A549 (cell line): ENCODE measurements at regions not wholly inside any gene's neighbourhood (a gene's known extent, or its start where the extent isn't known, plus 50 kb on each side); places are given as distances from the start of the nearest gene placed in this dataset.
"Not testable (repeated sequence)": the region's sequence is repeated elsewhere in the genome, so short reads cannot be mapped to it uniquely, and the experiment has no call there.

Experiments used
- ATAC-seq, 2 experiments: fragments of 200-7000 bp in 1 of 2; fragments of >200 bp in 1 of 2; cut with Nextera tagmentation in 1 of 2; cut with Tn5 transposase in 1 of 2; 3 replicates each; pipeline versions ENCODE4 v1.8.0 to v1.9.1; 2018 to 2020; ENCODE audit warnings: mild to moderate bottlenecking in 1 of 2, moderate library complexity in 1 of 2
- CTCF ChIA-PET: fragments of 300-600 bp; sonication (Branson Sonifier 250); formaldehyde crosslinking; extraction: SDS; loops from one replicate; lab custom pipeline; 2021; ENCODE audit warnings: antibody characterized with exemption, inconsistent platforms; lab: Yijun Ruan, JAX
- POLR2A ChIA-PET: fragments of 350-600 bp; formaldehyde crosslinking; extraction: SDS; loops from one replicate; lab custom pipeline; 2021; ENCODE audit warnings: antibody characterized with exemption, inconsistent platforms; lab: Yijun Ruan, JAX
- DNase-seq, 2 experiments: peaks; one replicate each; pipeline versions ENCODE4 v3.0.0 to v3.0.0-alpha.2; 2011 to 2016; ENCODE audit warnings: low read depth in 1 of 2, low spot score in 1 of 2
- FAIRE-seq: peaks from 2 replicates; lab custom pipeline; 2011; peaks lifted over from hg19 to GRCh38; lab: Jason Lieb, UNC
- H3K27ac ChIP-seq, 2 experiments: fragments of >200 bp; sonication (Bioruptor Twin); formaldehyde crosslinking; 3 replicates each; pipeline ENCODE4 v1.5.1; 2016 to 2017
- H3K4me1 ChIP-seq: fragments of >200 bp; sonication (Bioruptor Twin); formaldehyde crosslinking; 3 replicates; pipeline ENCODE4 v1.6.1; 2016
- H3K4me2 ChIP-seq: fragments of >200 bp; sonication (Bioruptor Twin); formaldehyde crosslinking; 3 replicates; pipeline ENCODE4 v1.6.1; 2016
- H3K4me3 ChIP-seq: fragments of >200 bp; sonication (Bioruptor Twin); formaldehyde crosslinking; 3 replicates; pipeline ENCODE4 v1.5.1; 2016
- H3K9me3 ChIP-seq: fragments of >200 bp; sonication (Bioruptor Twin); formaldehyde crosslinking; 3 replicates; pipeline ENCODE4 v1.6.1; 2016
- BHLHE40 ChIP-seq: IDR thresholded peaks from 2 replicates; pipeline ENCODE4 v1.6.1; 2012; ENCODE audit warnings: low read depth, low read length, inconsistent platforms
- CHD2 ChIP-seq: fragments of 150-350 bp; IDR thresholded peaks from 2 replicates; pipeline ENCODE4 v1.6.1; 2014; ENCODE audit warnings: low read length; ENCODE audit not compliant: partially characterized antibody
- EHMT2 ChIP-seq: fragments of 200-600 bp; sonication (generic); IDR thresholded peaks from 2 replicates; pipeline ENCODE4 v1.6.1; 2016; ENCODE audit warnings: antibody characterized with exemption, low read depth, mild to moderate bottlenecking, moderate library complexity
- FOXS1 ChIP-seq: fragments of 250-450 bp; sonication (Bioruptor Pico); IDR thresholded peaks from 2 replicates; pipeline ENCODE4 v1.5.0; 2020; ENCODE audit warnings: mild to moderate bottlenecking, moderate library complexity
- GATA3 ChIP-seq: IDR thresholded peaks from 2 replicates; pipeline ENCODE4 v1.6.1; 2012; ENCODE audit warnings: borderline replicate concordance
- HOXA7 ChIP-seq: fragments of 250-450 bp; sonication (Bioruptor Pico); IDR thresholded peaks from 2 replicates; pipeline ENCODE4 v1.5.0; 2020; ENCODE audit warnings: mild to moderate bottlenecking, moderate library complexity
- HOXB5 ChIP-seq: fragments of 250-450 bp; sonication (Bioruptor Pico); IDR thresholded peaks from 2 replicates; pipeline ENCODE4 v1.5.0; 2020; ENCODE audit warnings: mild to moderate bottlenecking, moderate library complexity
- JUNB ChIP-seq: fragments of >200 bp; sonication (Bioruptor Twin); formaldehyde crosslinking; IDR thresholded peaks from 2 replicates; pipeline ENCODE4 v1.6.1; 2016
- KDM5A ChIP-seq: fragments of 200-600 bp; sonication (generic); IDR thresholded peaks from 2 replicates; pipeline ENCODE4 v1.6.1; 2016; ENCODE audit warnings: antibody characterized with exemption, mild to moderate bottlenecking
- NPAS2 ChIP-seq: fragments of 250-450 bp; sonication (Bioruptor Pico); IDR thresholded peaks from 2 replicates; pipeline ENCODE4 v1.8.0; 2022; ENCODE audit warnings: mild to moderate bottlenecking, moderate library complexity, borderline replicate concordance
- POLR2AphosphoS2 ChIP-seq: conservative IDR thresholded peaks from 2 replicates; pipeline ENCODE4 v1.6.1; 2012; ENCODE audit warnings: low read length, improper control_type of control experiment, inconsistent platforms
- RCOR1 ChIP-seq: fragments of 150-350 bp; IDR thresholded peaks from 2 replicates; pipeline ENCODE4 v1.6.1; 2014; ENCODE audit warnings: antibody characterized with exemption, low read length, low read depth
- TFCP2L1 ChIP-seq: fragments of 250-450 bp; sonication (Bioruptor Pico); IDR thresholded peaks from 2 replicates; pipeline ENCODE4 v1.5.0; 2021; ENCODE audit warnings: mild to moderate bottlenecking
- ZSCAN20 ChIP-seq: fragments of 250-450 bp; sonication (Bioruptor Pico); IDR thresholded peaks from 2 replicates; pipeline ENCODE4 v1.8.0; 2022; ENCODE audit warnings: mild to moderate bottlenecking, moderate library complexity
- WGBS: methylation state at CpG from one replicate; pipeline ENCODE4 v1.1.6; 2017; ENCODE audit errors: missing lambda C conversion rate; 5-methylcytosine and 5-hydroxymethylcytosine counted together
- TF ChIP-seq, protein P1 (sequence below): fragments of >200 bp; sonication (Bioruptor Twin); formaldehyde crosslinking; IDR thresholded peaks from 3 replicates; pipeline ENCODE4 v1.5.1; 2016
- TF ChIP-seq, protein P2 (sequence below): IDR thresholded peaks from 2 replicates; pipeline ENCODE4 v1.6.1; 2012; ENCODE audit warnings: low read depth, borderline replicate concordance
- TF ChIP-seq, protein P3 (sequence below): fragments of >200 bp; sonication (Bioruptor Twin); formaldehyde crosslinking; IDR thresholded peaks from 2 replicates; pipeline ENCODE4 v1.6.1; 2016
- TF ChIP-seq, protein P4 (sequence below): IDR thresholded peaks from 2 replicates; pipeline ENCODE4 v1.6.1; 2012
- TF ChIP-seq, protein P5 (sequence below): fragments of 250-450 bp; sonication (Bioruptor Pico); IDR thresholded peaks from 2 replicates; pipeline ENCODE4 v1.5.0; 2021; ENCODE audit warnings: mild to moderate bottlenecking, moderate library complexity, borderline replicate concordance
- TF ChIP-seq, protein P6 (sequence below): fragments of 150-350 bp; IDR thresholded peaks from 2 replicates; pipeline ENCODE4 v1.6.1; 2014; ENCODE audit warnings: low read depth, mild to moderate bottlenecking, low read length

DNA sequence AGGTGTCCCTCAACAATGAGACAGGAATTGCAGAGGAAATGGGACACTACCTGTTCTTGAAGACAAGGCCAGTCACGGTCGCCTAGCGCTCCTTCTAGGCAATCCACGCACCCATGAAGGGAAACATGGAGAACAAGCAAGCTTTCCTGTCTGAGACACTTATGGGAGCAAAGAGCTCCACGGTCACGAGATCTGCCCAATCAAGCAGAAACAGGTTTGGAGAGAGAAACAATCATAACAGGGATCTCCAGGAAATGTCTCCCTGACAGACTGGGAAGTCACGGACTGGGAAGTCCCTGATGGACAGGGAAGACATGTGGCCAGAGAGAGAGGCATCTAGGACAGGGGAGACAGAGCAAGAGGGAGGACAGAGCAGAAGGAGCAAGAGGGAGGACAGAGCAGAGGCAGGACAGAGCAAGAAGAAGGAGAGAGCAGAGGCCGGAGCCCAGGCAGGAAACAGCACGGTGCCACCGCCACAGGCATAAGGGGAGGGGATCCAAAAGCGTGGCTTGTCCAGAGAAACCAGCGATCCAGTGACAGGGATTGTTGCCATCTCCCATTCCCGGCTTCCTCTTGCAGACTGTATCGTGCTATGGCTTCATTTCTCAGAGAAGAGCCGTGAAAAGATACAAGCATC lies 167.8 kb upstream of the ZNF337 start:
- POLR2A ChIA-PET = no interaction called here
- Histone ChIP-seq H3K4me3 (no peak overlapping the region), H3K4me1 (peaks cover 22% of the 10 kb centered on the region; the same call in 2 of the 3 replicates), H3K9me3 (peaks cover 15% of the 10 kb centered on the region), H3K27ac (no peak overlapping the region), H3K4me2 (no peak overlapping the region)
- TF ChIP-seq CHD2 = no peak
- CTCF ChIA-PET = no interaction called here
- FAIRE-seq (no peak), ATAC-seq (no peak), DNase-seq (no peak)
- 84% methylated on average over 15 of the region's 15 CpGs for WGBS

DNA sequence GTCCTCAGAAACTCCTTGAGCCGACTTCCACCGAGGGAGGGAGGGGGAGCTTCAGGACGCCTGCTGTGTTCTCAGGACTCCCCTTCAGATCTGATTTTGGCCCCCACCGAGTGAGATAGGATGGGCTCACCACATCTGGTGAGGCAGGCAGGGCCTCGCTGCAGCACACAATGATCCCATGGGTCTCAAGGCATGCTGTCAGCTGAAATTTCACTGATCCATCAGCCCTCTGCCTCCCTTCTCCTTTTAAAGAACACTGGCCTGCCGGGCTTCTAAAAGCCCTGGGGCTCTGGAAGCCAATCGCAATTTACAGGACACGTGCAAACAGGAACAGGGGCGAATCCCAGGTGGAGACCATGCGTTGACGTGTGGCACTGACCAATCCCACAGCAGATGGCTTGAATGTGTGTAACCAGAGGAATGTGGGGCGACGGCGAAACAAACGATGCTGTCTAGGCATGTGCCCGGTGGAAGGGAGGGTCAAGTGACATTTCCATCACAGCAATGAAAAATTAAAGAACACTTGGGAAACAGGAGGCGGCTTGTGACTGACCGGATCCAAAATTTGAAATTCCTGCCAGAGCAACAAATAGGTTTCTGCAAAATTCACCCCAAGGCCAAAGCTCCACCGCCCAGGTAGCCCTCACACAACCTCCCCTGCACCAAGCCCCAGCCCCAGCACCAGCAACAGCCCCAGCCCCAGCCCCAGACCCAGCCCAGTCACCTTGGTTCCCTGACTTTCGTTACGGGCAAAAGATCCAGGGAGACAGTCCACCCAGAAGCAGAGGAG lies 167.1 kb upstream of the ZNF337 start:
- 48% methylated on average over 21 of the region's 21 CpGs for WGBS
- CTCF ChIA-PET = no interaction called here
- POLR2A ChIA-PET = no interaction called here
- Histone ChIP-seq H3K4me1 (peaks cover 22% of the 10 kb centered on the region; the same call in 2 of the 3 replicates), H3K9me3 (peaks cover 21% of the 10 kb centered on the region), H3K27ac (peak overlapping the region; percentile 35 to 83; a peak in 4 of 6 replicates), H3K4me2 (peak overlapping the region; percentile 84), H3K4me3 (peak overlapping the region; percentile 45)
- no peak for ATAC-seq
- FAIRE-seq = peak; percentile 72
- no peak for DNase-seq
- TF ChIP-seq TFCP2L1 (CRISPR knock-in tag) = no peak
- TF ChIP-seq, protein P1, sequence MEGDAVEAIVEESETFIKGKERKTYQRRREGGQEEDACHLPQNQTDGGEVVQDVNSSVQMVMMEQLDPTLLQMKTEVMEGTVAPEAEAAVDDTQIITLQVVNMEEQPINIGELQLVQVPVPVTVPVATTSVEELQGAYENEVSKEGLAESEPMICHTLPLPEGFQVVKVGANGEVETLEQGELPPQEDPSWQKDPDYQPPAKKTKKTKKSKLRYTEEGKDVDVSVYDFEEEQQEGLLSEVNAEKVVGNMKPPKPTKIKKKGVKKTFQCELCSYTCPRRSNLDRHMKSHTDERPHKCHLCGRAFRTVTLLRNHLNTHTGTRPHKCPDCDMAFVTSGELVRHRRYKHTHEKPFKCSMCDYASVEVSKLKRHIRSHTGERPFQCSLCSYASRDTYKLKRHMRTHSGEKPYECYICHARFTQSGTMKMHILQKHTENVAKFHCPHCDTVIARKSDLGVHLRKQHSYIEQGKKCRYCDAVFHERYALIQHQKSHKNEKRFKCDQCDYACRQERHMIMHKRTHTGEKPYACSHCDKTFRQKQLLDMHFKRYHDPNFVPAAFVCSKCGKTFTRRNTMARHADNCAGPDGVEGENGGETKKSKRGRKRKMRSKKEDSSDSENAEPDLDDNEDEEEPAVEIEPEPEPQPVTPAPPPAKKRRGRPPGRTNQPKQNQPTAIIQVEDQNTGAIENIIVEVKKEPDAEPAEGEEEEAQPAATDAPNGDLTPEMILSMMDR = no peak
- no peak for TF ChIP-seq HOXB5
- TF ChIP-seq, all 56 proteins: peak for 0

DNA sequence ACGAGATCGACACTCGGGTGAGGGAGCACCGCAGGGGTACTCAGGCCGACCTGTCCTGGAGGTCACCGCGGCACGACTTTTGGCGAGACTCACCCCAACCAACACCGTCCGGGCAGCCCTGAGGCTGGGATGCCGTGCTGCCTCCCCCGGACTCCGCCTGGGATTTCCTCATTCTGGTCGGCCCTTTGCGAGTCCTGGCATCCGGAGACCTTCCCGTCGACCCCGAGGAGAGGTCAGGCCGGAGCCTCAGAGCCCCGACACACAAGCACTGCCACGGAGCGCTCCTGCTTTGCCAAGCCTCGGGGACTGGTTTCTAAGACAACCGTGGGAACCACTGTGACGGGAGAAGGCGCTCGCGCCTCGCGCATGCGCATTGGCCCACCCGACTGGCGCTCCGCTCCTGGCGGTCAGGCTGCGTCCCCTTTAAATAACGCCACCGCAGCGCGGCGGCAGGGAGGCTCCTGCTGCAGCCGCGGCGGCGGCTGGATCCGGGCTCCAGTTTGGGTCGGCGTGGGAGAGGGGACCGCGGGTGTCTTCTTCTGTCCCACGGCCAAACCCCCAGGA lies 166.4 kb upstream of the ZNF337 start:
- CTCF ChIA-PET, FAIRE-seq, POLR2A ChIA-PET: not testable (repeated sequence)
- peak overlapping the region; percentile 35 to 83; a peak in 4 of 6 replicates for H3K27ac ChIP-seq
- H3K4me2 ChIP-seq = peak overlapping the region; percentile 84
- TF ChIP-seq, protein P2, sequence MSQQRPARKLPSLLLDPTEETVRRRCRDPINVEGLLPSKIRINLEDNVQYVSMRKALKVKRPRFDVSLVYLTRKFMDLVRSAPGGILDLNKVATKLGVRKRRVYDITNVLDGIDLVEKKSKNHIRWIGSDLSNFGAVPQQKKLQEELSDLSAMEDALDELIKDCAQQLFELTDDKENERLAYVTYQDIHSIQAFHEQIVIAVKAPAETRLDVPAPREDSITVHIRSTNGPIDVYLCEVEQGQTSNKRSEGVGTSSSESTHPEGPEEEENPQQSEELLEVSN = peak; percentile 50
- H3K4me3 ChIP-seq = peak overlapping the region; percentile 45
- H3K4me1 ChIP-seq = peaks cover 17% of the 10 kb centered on the region; the same call in 2 of the 3 replicates
- H3K9me3 ChIP-seq = peaks cover 28% of the 10 kb centered on the region
- WGBS = under 1% methylated on average over 25 of the region's 53 CpGs
- ATAC-seq (peak; percentile 50 to 54), DNase-seq (peak in 1 of 2 experiments; percentile 91)

DNA sequence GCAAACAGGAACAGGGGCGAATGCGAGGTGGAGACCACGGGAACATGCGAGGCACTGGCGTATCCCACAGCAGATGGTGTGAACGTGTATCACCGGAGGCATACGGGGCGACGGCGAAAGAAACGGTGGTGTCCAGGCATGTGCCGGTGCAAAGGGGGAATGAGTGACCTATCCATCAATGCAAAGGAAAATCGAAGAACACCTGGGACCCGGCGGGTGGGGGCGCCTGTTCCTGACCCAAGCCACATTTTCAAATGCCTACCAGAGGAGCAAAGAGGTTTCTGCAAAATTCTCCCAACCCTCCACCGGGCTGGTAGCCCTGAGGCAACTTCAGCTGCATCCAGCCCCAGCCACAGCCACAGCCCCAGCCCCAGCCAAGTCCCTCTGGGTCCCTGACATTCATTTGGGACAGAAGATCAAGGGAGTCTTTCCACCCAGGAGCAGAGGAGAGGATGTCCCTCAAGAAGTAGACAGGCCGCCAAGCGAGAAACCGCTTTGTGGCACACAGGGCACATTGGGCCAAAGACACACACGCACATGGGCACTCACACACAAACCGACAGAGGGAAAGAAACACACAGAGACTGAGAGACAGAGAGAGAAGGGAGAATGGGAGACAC lies 164.0 kb upstream of the ZNF337 start:
- 74% methylated on average over 23 of the region's 23 CpGs for WGBS
- no peak for DNase-seq
- POLR2A ChIA-PET = no interaction called here
- TF ChIP-seq FOXS1 (CRISPR knock-in tag) (no peak), RCOR1 (no peak), KDM5A (no peak), HOXA7 (CRISPR knock-in tag) (no peak), EHMT2 (no peak), GATA3 (no peak), POLR2AphosphoS2 (no peak), BHLHE40 (no peak), NPAS2 (CRISPR knock-in tag) (no peak), JUNB (no peak), ZSCAN20 (CRISPR knock-in tag) (no peak)
- TF ChIP-seq, protein P3, sequence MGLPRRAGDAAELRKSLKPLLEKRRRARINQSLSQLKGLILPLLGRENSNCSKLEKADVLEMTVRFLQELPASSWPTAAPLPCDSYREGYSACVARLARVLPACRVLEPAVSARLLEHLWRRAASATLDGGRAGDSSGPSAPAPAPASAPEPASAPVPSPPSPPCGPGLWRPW = no peak
- TF ChIP-seq, protein P4, sequence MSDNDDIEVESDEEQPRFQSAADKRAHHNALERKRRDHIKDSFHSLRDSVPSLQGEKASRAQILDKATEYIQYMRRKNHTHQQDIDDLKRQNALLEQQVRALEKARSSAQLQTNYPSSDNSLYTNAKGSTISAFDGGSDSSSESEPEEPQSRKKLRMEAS = no peak
- TF ChIP-seq, protein P5, sequence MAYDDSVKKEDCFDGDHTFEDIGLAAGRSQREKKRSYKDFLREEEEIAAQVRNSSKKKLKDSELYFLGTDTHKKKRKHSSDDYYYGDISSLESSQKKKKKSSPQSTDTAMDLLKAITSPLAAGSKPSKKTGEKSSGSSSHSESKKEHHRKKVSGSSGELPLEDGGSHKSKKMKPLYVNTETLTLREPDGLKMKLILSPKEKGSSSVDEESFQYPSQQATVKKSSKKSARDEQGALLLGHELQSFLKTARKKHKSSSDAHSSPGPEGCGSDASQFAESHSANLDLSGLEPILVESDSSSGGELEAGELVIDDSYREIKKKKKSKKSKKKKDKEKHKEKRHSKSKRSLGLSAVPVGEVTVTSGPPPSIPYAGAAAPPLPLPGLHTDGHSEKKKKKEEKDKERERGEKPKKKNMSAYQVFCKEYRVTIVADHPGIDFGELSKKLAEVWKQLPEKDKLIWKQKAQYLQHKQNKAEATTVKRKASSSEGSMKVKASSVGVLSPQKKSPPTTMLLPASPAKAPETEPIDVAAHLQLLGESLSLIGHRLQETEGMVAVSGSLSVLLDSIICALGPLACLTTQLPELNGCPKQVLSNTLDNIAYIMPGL = no peak
- TF ChIP-seq, protein P6, sequence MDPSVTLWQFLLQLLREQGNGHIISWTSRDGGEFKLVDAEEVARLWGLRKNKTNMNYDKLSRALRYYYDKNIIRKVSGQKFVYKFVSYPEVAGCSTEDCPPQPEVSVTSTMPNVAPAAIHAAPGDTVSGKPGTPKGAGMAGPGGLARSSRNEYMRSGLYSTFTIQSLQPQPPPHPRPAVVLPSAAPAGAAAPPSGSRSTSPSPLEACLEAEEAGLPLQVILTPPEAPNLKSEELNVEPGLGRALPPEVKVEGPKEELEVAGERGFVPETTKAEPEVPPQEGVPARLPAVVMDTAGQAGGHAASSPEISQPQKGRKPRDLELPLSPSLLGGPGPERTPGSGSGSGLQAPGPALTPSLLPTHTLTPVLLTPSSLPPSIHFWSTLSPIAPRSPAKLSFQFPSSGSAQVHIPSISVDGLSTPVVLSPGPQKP = no peak

More for the DNA sequence above, 164.0 kb upstream of the ZNF337 start:
- FAIRE-seq = no peak
- CTCF ChIA-PET = interaction anchor here (1.0 kb wide), 1 partner anchor 867 kb away, joined by 4 read pairs; no protein-coding TSS in a partner anchor
- H3K4me2 ChIP-seq = peak overlapping the region; percentile 84
- H3K27ac ChIP-seq = no peak overlapping the region
- H3K4me1 ChIP-seq = peaks cover 17% of the 10 kb centered on the region; the same call in 2 of the 3 replicates
- ATAC-seq = no peak
- H3K9me3 ChIP-seq = peaks cover 52% of the 10 kb centered on the region
- H3K4me3 ChIP-seq = peak overlapping the region; percentile 43; the same call in 1 of the 3 replicates
